ENCODE measurements at regions not wholly inside any gene's neighbourhood (a gene's known extent, or its start where the extent isn't known, plus 50 kb on each side); places are given as distances from the start of the nearest gene placed in this dataset.

- no peak for TF ChIP-seq ZNF274 (IDR thresholded peaks at IDR 0.05; ENCODE audit: low read depth, low read length)
- no peak for TF ChIP-seq YY1 (IDR thresholded peaks at IDR 0.05; ENCODE audit: insufficient read depth, insufficient read length)
- TF ChIP-seq SUZ12 (IDR thresholded peaks at IDR 0.05; ENCODE audit: extremely low read depth, insufficient read depth, insufficient read length), result no peak
Measured at GRCh38 chr13:73684286-73684685, 449.9 kb downstream of the KLF12 start.
